ENCODE measurements at regions not wholly inside any gene's neighbourhood (a gene's known extent, or its start where the extent isn't known, plus 50 kb on each side); places are given as distances from the start of the nearest gene placed in this dataset.

DNA sequence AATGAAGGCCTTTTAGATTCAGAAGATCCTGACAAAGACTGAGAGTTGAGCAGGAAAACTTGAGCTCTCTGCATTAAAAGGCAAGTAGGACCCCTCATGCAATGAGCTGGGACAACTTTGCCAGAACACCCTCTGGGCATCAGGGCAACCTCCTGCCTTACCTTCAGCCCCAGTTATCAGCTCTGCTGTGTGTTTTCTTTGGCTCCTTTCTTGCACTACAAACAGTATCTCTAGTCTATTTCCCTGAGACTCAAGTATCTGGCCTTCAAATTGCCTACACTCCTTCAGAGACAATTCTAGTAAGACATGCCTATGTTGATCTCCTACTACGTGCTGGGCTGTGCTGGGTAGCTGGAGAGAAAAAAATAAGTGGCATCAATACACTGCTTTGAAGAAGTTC is 192.2 kb downstream of the MID1IP1 start:
- no peak for DNase-seq (ENCODE audit: extremely low read depth, low read depth)
- TF ChIP-seq, protein P1, sequence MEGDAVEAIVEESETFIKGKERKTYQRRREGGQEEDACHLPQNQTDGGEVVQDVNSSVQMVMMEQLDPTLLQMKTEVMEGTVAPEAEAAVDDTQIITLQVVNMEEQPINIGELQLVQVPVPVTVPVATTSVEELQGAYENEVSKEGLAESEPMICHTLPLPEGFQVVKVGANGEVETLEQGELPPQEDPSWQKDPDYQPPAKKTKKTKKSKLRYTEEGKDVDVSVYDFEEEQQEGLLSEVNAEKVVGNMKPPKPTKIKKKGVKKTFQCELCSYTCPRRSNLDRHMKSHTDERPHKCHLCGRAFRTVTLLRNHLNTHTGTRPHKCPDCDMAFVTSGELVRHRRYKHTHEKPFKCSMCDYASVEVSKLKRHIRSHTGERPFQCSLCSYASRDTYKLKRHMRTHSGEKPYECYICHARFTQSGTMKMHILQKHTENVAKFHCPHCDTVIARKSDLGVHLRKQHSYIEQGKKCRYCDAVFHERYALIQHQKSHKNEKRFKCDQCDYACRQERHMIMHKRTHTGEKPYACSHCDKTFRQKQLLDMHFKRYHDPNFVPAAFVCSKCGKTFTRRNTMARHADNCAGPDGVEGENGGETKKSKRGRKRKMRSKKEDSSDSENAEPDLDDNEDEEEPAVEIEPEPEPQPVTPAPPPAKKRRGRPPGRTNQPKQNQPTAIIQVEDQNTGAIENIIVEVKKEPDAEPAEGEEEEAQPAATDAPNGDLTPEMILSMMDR (IDR thresholded peaks at IDR 0.05; ENCODE audit: low read depth, low read length) = no peak

DNA sequence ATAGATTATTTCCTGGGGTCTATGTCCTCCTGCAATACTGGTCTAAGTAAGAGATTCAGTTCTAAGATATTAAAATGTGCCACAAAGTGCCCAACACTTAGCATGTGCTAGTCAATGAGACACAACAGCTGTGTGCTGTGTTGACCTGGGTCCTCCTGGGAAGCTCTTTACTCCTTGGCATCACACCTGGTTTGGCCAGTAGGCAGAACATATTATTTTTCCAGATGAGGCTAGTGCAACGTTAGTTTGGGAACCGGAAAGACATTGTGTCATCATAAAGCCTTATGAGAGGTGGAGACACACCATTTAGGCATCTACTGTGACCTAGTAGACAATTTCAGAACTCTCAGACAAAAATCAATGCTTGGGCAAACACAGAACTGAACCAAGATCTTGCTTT is 197.8 kb downstream of the MID1IP1 start:
- TF ChIP-seq, protein P1 (IDR thresholded peaks at IDR 0.05; ENCODE audit: low read depth, low read length) = no peak
- no peak for DNase-seq (ENCODE audit: extremely low read depth, low read depth)

DNA sequence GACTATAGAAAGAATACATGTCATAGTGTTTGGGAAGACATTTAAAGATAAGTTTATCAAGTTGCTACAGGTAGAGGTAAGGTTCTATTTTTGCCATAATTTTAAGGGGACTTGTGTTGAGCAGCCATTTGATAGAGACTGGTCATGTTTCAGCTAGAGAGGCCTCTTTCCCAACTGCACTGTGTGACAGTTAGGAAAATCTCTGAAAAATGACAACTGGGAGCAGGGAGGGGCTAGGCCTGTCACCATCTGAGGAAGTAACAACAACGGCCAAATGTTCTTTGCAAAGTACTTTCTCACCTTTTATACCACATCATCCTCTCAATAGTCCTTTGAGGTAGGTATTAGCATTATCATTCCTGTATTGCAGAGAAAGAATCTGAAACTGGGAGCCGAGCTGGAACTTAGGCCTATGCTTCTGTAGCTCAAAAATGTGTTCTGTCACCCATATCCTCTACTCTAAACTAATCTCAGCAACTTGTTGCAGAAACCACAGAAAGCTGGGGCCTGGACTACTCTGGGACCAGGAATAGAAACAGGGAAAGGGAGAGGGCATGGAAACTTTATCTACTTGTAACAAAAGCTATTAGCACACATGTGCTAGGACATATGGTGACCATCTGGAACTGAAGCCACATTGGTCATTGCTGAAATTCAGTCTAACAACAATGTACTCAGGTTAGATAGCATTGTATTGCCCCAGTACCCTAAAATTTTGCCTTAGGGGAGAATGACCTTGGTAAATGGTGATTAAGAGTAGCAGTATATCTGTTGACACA is 198.9 kb downstream of the MID1IP1 start:
- peak; percentile 28 for DNase-seq (ENCODE audit: extremely low read depth, low read depth)

DNA sequence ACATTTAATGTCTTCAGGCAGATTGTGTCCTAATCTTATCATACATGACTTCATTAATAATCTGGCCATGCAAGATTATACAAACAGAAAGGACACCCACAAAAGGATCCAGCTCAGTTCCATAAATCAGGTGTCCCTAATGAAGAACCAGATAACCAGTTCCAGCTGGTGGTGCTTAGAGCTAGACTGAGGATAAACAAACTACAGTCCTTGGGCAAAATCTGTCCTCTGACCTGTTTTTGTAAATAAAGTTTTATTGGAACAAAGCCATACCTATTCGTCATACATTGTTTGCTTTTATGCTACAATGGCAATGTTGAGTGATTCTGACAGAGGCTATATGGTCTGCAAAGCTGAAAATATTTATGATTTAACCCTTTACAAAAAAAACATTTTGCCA is 199.5 kb downstream of the MID1IP1 start:
- DNase-seq (ENCODE audit: extremely low read depth, low read depth) = peak; percentile 11
- TF ChIP-seq, protein P1 (IDR thresholded peaks at IDR 0.05; ENCODE audit: low read depth, low read length) = no peak

More for the DNA sequence above, 198.9 kb downstream of the MID1IP1 start:
- TF ChIP-seq, protein P1 (IDR thresholded peaks at IDR 0.05; ENCODE audit: low read depth, low read length) = no peak

DNA sequence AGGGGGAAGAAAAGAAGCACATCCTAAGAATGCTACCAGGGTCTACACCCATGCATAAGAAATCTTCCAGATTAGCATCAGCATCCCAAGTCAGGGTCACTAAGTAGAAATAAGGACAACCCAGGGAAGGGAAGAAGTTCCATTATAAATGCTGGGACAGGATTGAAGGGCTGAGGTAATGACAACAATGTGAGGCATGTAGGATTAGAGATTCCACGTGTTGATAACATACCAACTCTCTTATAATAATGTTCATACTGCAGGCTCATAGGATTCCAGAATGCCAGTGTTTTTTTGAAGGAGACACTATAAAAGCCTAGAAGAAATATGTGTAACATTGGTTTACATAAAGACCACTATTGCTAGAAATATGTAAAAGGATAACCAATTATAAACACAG is 201.2 kb downstream of the MID1IP1 start:
- DNase-seq (ENCODE audit: extremely low read depth, low read depth) = no peak
- TF ChIP-seq, protein P1 (IDR thresholded peaks at IDR 0.05; ENCODE audit: low read depth, low read length) = no peak

DNA sequence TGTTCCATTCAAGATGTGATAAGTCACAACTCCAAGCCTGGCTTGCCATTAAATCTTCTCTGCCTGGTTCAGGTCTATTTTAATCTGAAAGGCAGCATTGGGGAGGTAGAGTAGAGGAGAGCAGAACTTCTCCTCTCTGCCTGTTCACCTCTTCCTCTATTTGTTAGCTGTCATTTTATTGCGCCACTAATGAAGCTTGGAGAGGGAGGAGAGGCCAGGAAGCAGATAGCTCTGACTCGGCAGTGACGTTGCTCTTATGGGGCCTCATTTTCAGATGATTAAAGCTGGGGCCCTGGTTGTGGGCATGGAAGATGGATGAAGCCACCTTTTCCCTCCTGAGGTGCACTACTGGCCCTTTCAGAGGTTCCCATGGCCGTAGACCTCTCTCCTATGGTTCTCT is 207.3 kb downstream of the MID1IP1 start:
- TF ChIP-seq, protein P1 (IDR thresholded peaks at IDR 0.05; ENCODE audit: low read depth, low read length) = no peak
- no peak for DNase-seq (ENCODE audit: extremely low read depth, low read depth)

DNA sequence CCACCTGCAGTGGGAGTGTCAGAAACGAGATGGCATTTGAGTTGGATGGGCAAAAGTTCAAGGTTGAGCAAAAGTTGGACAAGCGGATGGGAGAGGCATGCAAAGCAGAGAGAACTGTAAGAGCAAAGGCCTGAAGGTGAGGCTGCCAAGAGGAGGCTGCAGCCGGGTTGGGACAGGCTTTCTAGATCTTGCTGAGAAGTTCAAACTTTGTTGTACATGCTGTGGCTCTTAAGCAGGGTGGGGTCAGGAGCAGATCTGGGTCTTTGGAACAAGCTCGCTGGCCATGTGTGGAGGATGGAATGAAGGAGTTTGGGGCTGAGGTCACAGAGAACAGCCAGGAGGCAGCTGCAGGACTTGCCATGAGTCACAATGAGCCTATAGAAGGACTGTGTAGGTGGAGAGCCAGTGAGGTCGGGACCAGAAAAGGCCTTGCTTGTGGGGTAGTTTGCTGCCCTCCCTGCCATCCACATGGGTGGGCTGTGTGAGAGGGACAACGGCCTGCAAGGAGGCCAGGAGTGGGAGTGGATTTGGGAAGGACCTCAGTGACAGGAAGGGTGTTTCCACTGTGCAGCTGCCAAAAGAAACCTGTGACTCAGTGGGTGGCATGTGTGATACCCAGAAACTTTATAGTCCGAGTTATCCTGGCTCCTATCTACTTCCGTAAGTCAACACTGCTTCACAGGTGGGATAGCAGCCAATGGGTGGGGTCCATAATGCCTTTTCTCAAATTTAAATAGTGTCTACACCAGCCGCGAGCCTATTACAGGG is 210.4 kb downstream of the MID1IP1 start:
- DNase-seq (ENCODE audit: extremely low read depth, low read depth) = no peak

More for the DNA sequence above, 210.4 kb downstream of the MID1IP1 start:
- TF ChIP-seq, protein P1 (IDR thresholded peaks at IDR 0.05; ENCODE audit: low read depth, low read length) = no peak

Data from AG09319 (cell line).